ENCODE measurements at regions not wholly inside any gene's neighbourhood (a gene's known extent, or its start where the extent isn't known, plus 50 kb on each side); places are given as distances from the start of the nearest gene placed in this dataset.

DNA sequence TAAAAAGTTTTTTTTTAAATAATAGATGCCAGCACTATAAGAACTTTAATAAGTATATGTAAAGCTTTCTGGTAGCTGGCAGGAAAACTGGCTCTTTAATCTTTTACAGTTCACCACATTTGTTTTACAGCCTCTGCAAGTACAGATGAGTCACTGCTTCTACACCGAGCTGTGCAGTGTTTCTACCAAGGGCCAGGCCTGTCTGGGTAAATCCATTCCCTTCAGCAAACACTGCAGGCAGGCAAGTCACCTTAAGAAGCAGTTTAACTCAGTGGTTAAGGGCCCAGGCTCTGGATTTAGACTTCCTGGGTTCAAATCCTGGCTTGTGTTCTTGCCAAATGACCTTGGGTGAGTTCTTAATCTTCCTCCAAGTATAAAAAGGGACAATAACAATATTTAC is 882.9 kb upstream of the AMELY start:
- TF ChIP-seq, protein P1, sequence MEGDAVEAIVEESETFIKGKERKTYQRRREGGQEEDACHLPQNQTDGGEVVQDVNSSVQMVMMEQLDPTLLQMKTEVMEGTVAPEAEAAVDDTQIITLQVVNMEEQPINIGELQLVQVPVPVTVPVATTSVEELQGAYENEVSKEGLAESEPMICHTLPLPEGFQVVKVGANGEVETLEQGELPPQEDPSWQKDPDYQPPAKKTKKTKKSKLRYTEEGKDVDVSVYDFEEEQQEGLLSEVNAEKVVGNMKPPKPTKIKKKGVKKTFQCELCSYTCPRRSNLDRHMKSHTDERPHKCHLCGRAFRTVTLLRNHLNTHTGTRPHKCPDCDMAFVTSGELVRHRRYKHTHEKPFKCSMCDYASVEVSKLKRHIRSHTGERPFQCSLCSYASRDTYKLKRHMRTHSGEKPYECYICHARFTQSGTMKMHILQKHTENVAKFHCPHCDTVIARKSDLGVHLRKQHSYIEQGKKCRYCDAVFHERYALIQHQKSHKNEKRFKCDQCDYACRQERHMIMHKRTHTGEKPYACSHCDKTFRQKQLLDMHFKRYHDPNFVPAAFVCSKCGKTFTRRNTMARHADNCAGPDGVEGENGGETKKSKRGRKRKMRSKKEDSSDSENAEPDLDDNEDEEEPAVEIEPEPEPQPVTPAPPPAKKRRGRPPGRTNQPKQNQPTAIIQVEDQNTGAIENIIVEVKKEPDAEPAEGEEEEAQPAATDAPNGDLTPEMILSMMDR (IDR thresholded peaks at IDR 0.05) = no peak
- no peak for TF ChIP-seq POLR2A (IDR thresholded peaks at IDR 0.05)

Measured in esophagus squamous epithelium (tissue), 4 donors.